GM12874 (cell line): ENCODE measurements at regions not wholly inside any gene's neighbourhood (a gene's known extent, or its start where the extent isn't known, plus 50 kb on each side); places are given as distances from the start of the nearest gene placed in this dataset.

Source experiments
- CTCF ChIP-seq: IDR thresholded peaks from 2 replicates; pipeline ENCODE4 v1.5.1; 2011; ENCODE audit warnings: low read depth, mild to moderate bottlenecking, control low read depth, low read length, moderate library complexity; ENCODE audit not compliant: insufficient read depth

- no peak for TF ChIP-seq CTCF
These were observed 193.3 kb downstream of the UTRN start for GRCh38 chr6:144478483-144478882.

- no peak for TF ChIP-seq CTCF
These were observed 194.9 kb downstream of the UTRN start for GRCh38 chr6:144479991-144480390.

GRCh38 chr6:144480473-144480872 lies 195.3 kb downstream of the UTRN start:
- no peak for TF ChIP-seq CTCF

- TF ChIP-seq CTCF = no peak
These were observed 196.4 kb downstream of the UTRN start for GRCh38 chr6:144481527-144481926.

GRCh38 chr6:144482142-144482541 lies 197.0 kb downstream of the UTRN start:
- TF ChIP-seq CTCF = peak; percentile 66

GRCh38 chr6:144485531-144485930 lies 200.4 kb downstream of the UTRN start:
- TF ChIP-seq CTCF = no peak

GRCh38 chr6:144488590-144488989 lies 203.5 kb downstream of the UTRN start:
- TF ChIP-seq CTCF = no peak
